CD4-positive, alpha-beta T cell treated with Interleukin-4 for 1 hour (primary cell): ENCODE measurements at regions not wholly inside any gene's neighbourhood (a gene's known extent, or its start where the extent isn't known, plus 50 kb on each side); places are given as distances from the start of the nearest gene placed in this dataset.
"Not testable (repeated sequence)": the region's sequence is repeated elsewhere in the genome, so short reads cannot be mapped to it uniquely, and the experiment has no call there.

Experiments used
- DNase-seq, 2 donors: peaks; one replicate each; pipeline ENCODE4 v3.0.0-alpha.2; 2020 to 2022

DNA sequence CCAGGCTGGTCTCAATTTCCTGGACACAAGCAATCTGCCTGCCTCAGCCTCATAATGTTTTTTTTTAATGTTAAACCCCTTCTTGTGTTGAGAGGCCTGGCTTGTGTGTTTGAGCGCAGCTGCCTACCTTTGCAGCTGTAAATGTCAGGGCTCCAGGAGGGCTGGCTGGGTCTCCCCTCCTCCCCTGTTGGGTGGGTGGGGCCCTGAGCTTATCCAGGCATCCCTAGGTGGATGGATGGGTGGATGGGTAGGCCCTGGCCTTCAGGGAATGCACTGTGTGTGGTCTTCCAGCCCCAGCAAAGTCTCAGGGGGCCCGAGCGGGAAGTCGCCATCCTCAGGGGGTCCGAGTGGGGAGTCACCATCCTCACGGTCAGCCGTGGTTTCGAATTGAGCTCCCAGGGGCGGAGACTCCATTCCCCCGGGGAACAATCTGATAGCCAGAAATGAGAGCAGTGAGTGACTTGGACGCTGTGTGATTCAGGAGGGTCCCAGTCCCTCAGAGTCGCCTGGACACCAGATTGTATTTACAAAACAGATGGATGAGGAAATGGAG, 279.4 kb upstream of the PLGLB2 start:
- not testable (repeated sequence) for DNase-seq

DNA sequence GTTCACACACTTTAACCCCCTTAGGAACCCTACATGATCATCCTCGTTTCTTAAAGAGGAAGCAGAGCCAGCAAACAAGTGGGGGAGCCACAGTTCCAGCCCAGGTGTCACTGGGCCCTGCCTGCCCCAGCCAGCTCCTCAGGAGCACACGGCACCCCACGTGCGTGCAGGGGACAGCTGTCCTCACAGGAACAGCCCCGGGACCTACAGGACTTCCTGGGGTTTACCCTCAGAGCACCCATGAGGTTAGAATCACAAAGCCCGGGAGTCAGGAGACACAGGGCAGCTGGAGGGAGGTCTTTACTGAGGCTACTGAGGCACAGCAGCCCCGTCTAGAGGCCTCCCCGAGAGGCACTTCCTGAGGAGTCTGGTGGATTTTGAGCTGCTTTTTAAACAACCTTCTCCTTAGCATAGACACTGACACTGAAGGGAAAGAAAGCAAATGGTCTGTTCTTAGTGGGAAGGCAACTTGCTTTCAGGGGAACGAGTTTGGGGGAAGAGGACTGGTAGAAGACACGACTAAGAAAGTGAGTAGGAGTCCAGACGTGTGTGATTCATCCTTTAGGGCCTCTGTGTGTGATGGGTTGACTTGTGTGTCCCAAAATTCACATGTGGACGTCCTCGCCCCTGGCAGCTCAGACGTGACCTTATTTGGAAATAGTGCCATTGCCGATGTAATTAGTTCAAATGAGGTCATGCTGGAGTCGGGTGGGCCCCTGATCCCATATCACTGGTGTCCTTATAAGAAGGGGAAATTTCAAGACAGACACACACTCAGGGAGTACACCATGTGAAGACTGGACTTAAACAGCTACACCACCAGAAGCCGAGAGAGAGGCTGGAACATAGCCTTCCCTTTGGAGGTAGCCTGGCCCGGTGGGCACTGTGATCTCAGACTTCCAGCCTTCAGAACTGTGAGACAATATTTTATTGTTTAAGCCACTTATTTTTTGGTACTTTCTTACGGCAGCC, 278.4 kb upstream of the PLGLB2 start:
- peak; percentile 32 to 58 for DNase-seq

DNA sequence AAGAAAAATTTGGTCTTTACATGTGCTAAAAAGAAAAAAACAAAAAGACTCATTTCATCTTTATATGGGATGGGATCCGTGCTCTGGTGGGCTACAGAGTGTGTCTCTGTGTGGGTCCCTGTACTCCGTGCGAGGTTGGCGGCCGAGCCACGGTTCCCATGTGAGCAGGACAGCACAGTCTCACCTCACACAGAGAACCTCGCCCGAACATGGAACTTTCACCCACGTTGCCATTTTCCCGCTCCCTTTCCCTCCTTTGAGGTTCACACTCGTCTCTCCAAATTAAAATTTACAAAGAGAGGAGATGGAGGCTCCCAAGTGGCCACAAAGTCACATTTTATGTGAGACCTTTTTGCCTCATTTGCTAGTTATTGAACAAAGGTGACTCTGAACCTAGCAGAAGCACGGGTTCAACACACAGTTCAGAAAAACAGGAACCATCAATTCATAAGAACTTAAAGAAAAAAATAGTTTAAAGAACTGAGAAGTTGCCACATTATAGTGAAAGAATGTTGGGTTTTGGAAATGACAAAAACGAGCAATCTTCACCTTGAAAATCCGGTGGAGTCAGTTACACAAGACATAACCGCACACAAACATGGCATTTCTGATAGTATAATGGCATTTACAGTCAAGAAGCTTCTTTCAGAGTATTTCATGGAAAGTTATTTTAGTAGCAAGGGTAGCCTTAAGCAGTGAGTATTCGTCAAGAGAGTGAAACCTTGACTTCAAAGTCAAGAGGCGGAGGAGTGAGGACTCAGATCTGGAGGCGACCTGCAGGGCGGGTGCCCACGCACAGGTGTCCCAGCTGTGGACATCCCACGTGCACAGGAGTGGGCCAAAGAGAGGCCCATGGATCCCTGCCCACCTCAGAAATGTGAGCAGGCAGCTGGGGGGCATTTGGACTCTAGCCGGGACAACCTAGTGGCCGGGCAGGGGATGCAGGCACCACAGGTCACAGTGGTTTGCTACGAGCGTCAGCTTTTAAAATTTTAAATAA, 277.2 kb upstream of the PLGLB2 start:
- peak; percentile 19 to 51 for DNase-seq

DNA sequence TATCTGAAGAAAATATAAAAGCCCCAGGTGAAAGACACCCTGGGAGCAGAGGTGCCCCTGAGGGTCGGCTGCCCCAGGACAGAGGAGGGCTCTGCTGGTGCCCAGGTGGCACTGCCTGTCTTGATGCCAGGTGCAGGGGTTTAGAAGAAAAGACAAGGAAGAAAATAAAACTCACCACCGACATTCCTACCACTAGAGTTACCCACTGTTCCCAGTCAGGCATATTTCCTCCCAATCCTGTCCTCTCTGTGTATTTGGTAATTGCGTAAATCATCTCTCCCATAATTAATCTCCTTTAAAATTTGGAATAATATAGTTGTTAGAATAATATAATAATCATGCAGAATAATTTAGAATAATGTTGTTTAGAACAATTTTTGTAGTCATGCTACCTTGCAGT, 276.4 kb upstream of the PLGLB2 start:
- not testable (repeated sequence) for DNase-seq

DNA sequence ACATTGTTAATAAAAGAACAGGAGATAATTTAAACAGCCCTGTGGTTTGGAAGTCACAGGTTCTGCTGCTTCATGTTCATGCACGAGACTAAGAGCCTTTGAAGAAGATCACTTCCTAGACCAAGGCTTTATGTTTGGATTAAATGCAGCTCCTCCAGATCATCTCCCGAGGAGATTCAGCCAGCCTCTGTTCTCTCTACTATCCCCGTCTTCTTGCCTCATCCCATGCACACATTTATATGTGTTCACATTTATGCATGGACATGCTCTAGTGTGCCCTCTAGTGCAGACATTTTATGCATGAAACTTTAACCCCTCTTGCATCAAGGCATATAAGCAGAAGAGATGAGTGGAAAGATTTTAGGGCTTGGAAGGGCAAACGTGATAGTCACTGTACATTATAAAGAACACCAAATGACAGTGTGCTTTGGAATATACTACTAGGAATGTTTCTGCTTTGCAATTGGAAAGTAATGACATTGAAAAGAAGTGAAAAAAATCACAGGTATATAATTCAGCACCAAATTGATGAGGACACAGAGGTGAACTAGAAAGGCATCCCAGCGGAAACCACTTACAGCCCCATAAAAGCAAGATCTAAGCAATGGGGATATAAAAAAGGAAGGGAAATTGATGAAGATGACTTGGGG, 271.5 kb upstream of the PLGLB2 start:
- not testable (repeated sequence) for DNase-seq

DNA sequence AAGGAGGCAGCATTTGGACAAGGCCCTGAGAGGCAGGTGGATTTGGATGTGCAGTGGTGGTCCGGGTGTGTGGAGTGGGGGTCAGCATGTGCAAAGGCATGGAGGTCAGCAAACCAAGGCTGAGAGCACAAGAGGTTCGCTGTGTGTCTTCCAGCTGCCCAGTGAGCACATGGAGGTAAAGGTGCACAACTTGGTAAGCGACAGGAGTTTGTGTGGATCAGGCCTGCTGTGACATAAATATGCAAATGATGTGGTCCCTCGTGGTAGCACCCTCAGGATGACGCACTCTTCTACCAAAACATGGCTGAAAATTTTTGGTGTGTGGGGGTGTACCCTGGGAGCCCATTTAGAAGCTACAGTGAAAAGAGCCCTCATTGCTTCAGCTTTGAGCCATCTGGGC, 271.0 kb upstream of the PLGLB2 start:
- peak; percentile 36 to 66 for DNase-seq

DNA sequence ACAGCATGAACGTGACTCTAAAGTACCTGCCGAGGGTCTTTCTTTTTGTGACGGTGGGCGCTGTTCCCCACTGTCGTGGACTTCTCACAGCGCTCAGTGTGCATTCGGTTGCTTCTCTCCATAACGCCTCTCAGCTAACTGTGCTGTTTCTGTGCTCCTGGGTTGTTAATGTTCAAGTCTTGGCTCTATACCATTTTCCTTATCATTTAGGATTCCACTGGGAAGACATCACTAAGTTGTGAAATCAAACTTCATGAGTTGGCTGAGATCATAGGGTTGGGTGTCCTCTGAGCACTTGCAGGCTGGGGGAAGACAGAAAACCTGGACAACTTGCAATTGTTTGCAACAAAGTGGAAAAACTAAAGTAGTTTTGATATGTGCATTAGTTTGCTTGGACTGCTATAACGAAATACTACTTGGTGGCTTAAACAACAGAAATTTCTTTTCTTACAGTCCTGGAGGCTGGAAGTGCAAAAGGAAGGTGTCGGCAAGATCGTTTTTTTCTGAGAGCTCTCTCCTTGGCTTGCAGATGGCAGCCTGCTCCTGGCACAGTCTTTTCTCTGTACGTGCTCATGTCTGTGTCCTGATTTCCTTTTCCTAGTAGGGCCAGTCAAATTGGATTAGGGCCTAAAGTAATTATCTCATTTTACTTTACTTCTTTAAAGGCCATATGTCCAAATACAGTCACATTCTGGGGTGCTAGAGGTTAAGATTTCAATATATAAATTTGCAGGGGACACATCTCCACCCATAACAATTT, 270.0 kb upstream of the PLGLB2 start:
- DNase-seq, result not testable (repeated sequence)

DNA sequence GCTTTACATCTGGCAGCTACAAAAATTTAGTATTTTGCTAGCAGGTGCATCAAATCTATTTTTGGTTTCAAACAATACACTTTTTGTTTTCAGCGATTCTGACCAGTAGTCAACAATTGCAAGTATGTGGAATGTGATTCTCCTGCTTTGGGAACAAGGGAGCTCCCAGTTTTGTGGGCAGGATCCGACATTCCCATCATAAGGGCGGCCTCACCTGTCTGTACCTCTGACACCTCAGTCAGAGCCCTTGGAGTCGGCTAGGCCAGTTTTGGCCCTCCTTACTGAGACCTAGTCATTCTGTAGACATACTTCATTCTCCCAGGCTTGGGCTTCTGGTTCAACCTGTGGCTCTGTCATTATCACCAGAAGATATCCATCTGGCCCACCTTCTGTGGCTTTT, 269.0 kb upstream of the PLGLB2 start:
- DNase-seq, result not testable (repeated sequence)

DNA sequence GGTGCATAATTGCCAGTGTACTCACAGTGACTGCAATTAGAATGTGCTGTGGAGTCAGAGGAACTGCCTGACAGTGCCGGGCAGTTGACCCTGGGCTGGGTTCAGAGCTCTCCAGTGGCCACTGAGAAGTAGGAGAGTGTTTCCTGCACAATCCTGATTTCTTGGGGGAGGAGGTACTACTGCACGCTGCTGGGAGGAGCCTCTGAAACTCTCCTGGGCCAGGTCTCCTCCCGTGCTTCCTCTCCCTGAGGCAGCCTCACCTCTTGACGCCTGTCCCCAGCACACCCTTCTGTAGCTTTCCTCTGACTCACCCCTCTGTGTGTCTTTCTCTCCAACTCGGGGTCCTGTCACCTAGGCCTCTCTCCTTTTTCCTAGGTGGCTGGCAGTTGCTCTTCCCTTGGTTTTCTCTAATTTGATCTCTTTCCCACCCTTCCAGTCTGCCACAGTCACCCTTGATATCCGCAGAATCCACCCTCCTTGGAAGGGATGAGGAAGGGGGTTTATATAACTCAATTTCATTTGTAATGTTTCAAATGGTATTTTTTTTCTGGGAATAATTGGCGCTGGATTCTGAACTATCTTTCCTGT, 264.7 kb upstream of the PLGLB2 start:
- DNase-seq, result peak in 1 of 2 donors; percentile 52

DNA sequence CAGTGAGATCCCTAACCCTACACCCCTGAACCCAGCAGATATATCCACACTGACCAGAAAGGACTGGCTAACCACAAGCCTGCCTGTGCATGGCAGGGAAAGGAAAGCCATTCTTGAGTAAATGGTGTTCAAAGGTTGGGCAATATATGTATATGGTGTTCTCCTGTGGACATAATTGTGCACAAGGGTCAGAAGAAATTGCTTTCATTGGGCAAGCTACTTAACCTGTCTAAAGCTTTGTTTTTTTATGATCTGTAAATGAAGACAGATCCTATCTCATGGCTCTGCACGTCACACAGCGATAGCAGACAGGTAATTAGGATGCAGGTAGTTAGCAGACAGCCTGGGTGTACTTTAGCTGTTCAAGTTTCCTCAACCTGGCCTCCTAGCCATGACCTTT, 263.5 kb upstream of the PLGLB2 start:
- not testable (repeated sequence) for DNase-seq

DNA sequence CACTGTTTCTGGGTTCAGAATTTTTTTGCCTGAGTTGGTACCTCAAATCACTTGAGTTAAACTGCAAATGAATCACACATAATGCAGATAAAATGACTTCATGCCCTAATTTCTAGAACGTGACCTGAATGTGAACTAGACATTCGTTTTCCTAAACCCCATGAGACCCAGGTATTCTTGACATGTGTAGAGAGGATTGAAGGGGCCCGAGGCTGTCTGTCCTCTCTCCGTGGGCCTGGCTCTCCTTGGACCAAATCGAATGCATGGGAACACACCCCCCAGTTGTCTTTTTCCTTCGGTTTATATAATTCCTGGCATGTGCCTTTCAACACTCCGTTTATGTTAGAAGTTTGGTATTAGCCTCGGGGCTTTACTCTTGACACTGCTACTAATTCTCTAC, 262.4 kb upstream of the PLGLB2 start:
- DNase-seq, result not testable (repeated sequence)

DNA sequence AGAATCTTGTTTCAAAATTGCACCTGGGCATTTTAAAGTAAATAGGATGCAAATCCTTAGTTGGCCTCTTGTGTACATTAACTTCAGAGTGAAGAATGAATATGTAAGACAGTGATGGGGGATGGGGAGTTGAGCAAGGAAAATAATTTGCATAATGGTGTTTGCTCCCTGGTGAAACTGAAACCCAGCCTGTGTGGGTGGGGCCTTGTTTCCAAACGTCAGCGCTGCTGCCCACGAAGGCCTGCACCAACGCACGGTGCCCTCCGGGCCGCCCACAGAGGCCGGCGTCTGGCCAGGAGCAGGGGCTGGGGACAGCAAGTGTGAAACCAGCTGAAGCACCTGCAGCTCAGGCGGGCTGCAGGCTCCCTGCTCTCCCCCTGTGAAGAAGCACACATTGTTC, 262.0 kb upstream of the PLGLB2 start:
- DNase-seq, result peak; percentile 42 to 85

DNA sequence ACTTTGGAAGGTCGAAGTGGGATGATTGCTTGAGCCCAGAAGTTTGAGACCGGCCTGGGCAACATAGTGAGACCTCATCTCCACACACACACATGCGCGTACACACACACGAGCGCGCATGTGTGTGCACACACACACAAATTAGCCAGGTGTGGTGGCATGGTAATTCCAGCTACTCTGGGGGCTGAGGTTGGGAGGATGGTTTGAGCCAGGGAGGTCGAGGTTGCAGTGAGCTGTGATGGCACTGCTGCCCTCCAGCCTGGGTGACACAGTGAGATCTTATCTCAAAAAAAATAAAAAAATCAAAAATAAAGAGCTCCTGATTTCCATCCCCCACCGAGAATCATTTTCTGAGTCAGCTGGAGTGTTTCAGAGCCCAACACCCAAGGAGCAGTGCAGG, 261.5 kb upstream of the PLGLB2 start:
- DNase-seq, result peak in 1 of 2 donors; percentile 59

DNA sequence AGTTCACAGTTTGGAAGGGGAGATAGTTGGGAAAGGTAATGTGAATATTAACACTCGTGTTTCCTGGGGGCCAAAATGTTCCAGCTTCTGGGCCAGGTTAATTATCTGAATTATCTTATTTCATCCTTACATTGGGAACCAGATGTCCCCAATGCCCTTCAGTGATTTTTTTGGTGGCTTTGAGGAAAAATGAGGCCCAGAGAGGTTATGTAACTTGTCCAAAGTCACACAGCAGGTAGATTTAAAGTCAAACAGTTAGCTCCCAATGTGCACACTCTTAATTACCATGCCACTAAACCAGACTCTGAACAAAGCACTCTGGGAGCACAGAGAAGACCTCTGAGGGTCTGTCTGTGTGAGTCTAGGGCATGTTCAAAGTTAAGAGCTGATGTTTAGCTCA, 259.9 kb upstream of the PLGLB2 start:
- not testable (repeated sequence) for DNase-seq

DNA sequence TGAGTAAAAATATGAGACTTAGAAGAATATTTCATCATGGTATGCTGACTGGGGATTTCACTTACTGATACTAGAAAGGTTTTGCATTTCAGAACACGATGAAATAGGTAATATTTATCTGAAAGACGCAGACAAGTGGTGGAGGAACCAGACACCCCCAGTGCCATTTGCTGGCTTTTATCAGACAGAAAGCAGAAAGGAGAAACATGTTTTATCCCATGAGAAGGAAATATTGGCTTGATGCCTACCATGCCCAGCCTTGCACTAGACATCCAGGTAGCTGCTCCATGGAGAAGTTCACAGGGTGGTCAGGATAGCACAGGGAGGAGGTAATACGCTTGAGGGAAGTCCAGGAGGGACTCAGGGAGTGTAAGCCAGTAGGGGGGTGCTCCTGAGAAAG, 258.9 kb upstream of the PLGLB2 start:
- DNase-seq, result not testable (repeated sequence)

DNA sequence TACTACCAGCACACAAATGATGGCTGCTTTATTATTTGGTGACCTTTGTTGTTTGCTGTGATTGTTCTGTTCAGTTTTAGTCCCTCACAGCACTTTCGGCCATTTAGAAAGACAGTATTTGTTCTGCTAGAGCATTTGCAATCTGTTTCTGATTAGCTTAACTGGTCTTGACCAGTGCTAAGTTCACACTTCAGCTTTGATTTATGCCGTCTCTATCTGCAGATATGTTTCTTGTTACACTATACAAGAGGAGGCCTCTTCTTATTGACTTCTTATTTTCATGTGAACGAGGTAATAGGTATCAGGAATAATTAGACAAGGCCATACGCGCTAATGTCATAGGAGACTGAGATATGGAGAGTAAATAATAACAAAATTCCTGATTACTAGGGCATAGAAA, 253.0 kb upstream of the PLGLB2 start:
- DNase-seq, result not testable (repeated sequence)

DNA sequence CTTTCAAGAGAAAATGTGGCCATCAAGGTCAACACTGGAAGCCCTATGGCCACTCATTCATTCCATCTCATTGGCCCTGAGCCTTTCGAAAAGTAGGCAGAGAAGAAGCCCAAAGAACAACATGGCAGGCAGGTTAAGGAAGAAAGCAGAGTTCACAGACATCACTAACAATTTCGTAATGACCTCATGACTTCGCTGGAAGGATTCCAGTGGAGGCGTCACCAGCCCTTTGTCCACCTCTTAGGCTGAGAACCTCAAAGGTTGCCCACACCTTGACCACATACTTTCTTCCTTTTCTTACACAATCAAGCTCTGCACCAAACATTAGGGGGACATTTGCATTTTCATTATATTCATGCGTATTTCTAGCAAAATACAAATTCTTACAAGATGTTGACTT, 252.4 kb upstream of the PLGLB2 start:
- DNase-seq, result not testable (repeated sequence)

DNA sequence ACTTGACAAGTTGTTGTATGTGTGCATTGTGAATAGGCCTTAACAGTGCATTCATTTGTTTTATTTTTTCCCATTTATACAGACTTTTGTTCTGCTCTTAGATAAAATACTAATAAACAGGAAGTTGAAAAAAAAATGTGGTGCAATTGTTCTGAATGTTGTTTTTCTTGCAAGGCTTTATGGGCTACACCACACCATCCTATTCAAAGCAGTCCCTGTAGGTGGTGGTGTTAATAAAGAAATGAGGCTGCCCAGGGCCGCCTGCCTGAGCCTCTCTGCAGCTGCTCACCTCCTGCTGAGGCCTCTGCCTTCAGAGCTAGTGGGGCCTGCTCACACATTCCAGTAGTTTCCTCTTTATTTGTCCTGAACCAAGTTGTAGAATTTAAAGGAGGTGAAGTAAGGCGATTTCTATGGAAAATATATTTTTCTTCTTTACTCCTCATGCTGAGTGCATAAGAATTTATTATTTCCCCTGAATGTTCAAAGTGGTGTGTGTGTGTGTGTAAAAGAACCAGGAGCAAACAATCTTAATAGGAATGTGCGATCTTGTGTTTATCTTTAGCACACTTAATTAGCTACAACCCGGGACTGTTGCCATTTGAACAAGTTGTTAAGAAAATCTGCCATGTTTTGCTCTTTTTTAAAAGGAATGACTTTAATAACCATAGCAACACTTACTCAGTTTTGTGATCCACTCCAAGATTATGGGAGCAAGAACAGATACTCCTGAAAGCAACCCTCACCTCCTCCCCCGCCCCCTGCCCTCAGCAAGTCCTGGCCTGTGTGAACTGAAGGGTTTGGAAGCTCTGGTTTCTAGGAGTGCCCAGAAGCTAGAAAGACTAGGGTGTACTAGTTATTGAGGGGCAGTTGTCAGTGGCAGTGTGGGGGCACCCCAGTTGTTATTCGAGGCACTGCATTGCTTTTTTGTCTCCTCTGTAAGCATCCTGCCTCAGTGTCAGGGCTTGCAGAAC, 251.6 kb upstream of the PLGLB2 start:
- DNase-seq, result peak; percentile 72 to 86

DNA sequence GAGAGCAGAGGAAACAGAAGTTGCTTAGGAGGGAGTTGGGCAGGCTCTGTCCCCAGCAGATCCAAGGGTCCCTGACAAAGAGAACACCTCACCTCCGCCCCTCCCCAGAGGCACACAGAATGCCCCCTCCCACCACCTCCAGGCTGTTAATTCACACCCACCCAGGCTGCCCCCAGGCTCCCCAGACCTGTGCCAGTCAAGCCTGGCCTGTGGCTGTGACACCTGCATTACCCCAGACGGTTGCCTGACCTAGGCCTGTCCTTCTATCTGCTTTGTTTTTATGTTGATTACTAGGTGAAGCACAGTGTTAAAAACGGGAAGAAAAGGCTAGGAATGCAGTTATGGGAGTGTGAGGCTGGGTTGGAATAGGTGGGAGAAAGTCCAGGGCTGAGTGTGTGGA, 250.8 kb upstream of the PLGLB2 start:
- DNase-seq, result not testable (repeated sequence)

DNA sequence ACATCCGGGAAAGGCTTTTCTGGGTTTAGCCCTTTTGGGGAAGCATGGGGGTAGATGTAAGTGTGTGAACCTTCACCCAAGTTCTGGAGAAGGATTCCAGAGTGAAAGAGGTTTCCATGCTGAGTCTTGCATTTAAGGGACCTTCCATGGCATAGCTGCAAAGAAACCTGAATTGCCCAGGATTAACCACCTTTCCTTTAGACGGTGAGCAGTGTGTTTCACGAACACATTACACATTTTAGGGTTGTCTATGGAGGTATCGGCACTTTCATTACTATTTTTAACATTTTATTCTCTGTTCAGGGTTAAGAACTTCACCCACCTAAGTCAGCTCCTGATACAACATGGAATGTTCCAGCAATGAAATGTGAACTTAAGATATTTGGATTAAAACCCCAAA, 250.2 kb upstream of the PLGLB2 start:
- DNase-seq, result not testable (repeated sequence)
